Cerebellar cortex (tissue), 1 donor: ENCODE measurements at regions not wholly inside any gene's neighbourhood (a gene's known extent, or its start where the extent isn't known, plus 50 kb on each side); places are given as distances from the start of the nearest gene placed in this dataset.
A peak's percentile ranks its signal among the peaks of the same experiment; 100 is the strongest.

Experiments used
- DNase-seq: peaks from one replicate; pipeline ENCODE4 v3.0.0-alpha.2; 2015; ENCODE audit warnings: low spot score

GRCh38 chr9:89554307-89555035 lies 50.3 kb upstream of the GADD45G start:
- DNase-seq, result no peak

GRCh38 chr9:89553451-89554010 lies 51.3 kb upstream of the GADD45G start:
- DNase-seq, result no peak

- DNase-seq, result no peak
These were observed 52.5 kb upstream of the SEMA4D start for GRCh38 chr9:89550346-89550927.

- peak; percentile 61 for DNase-seq
These were observed 51.2 kb upstream of the SEMA4D start for GRCh38 chr9:89549031-89549644.

- no peak for DNase-seq
These were observed 50.2 kb upstream of the SEMA4D start for GRCh38 chr9:89548071-89548638.
